H9 (cell line): ENCODE measurements at regions not wholly inside any gene's neighbourhood (a gene's known extent, or its start where the extent isn't known, plus 50 kb on each side); places are given as distances from the start of the nearest gene placed in this dataset.

Experiments used
- DNase-seq: peaks from one replicate; pipeline ENCODE4 v3.0.0-alpha.2; 2017
- H2AFZ ChIP-seq: one replicate; pipeline ENCODE4 v1.6.1; 2013; ENCODE audit warnings: mild to moderate bottlenecking, low read length, control low read depth, moderate library complexity
- H2AK5ac ChIP-seq: 2 replicates; pipeline ENCODE4 v1.6.1; 2013; ENCODE audit warnings: low read length, control low read depth, mixed read lengths; ENCODE audit not compliant: insufficient read length
- H2BK120ac ChIP-seq: one replicate; pipeline ENCODE4 v1.6.1; 2013; ENCODE audit warnings: low read depth, mild to moderate bottlenecking, low read length, control low read depth, inconsistent platforms; ENCODE audit not compliant: poor library complexity, severe bottlenecking
- H2BK12ac ChIP-seq: 2 replicates; pipeline ENCODE4 v1.6.1; 2013; ENCODE audit warnings: low read length, control low read depth, mixed read lengths, low read depth; ENCODE audit not compliant: insufficient read length
- H2BK15ac ChIP-seq: 2 replicates; pipeline ENCODE4 v1.6.1; 2013; ENCODE audit warnings: low read depth, low read length, control low read depth
- H2BK20ac ChIP-seq: one replicate; pipeline ENCODE4 v1.6.1; 2013; ENCODE audit warnings: low read depth, mild to moderate bottlenecking, low read length, control low read depth, inconsistent platforms; ENCODE audit not compliant: poor library complexity, severe bottlenecking
- H2BK5ac ChIP-seq: 2 replicates; pipeline ENCODE4 v1.6.1; 2013; ENCODE audit warnings: low read length, control low read depth, mixed read lengths; ENCODE audit not compliant: insufficient read length
- H3K14ac ChIP-seq: 2 replicates; pipeline ENCODE4 v1.6.1; 2013; ENCODE audit warnings: low read length, control low read depth; ENCODE audit not compliant: insufficient read depth
- H3K18ac ChIP-seq: 2 replicates; pipeline ENCODE4 v1.6.1; 2013; ENCODE audit warnings: low read depth, mild to moderate bottlenecking, mixed read lengths, low read length, control low read depth; ENCODE audit not compliant: insufficient read length
- H3K23ac ChIP-seq: 2 replicates; pipeline ENCODE4 v1.6.1; 2013; ENCODE audit warnings: low read length, control low read depth, mixed read lengths, low read depth; ENCODE audit not compliant: insufficient read length
- H3K23me2 ChIP-seq: 2 replicates; pipeline ENCODE4 v1.6.1; 2013; ENCODE audit warnings: low read depth, mild to moderate bottlenecking, mixed read lengths, low read length, control low read depth; ENCODE audit not compliant: insufficient read length, poor library complexity, severe bottlenecking
- H3K27ac ChIP-seq: 2 replicates; pipeline ENCODE4 v1.5.1; 2013; ENCODE audit warnings: low read length, control low read depth, mixed read lengths, low read depth; ENCODE audit not compliant: insufficient read length
- H3K27me3 ChIP-seq: 2 replicates; pipeline ENCODE4 v1.6.1; 2013; ENCODE audit warnings: low read length, control low read depth, inconsistent platforms; ENCODE audit not compliant: insufficient read depth
- H3K4ac ChIP-seq: 2 replicates; pipeline ENCODE4 v1.6.1; 2013; ENCODE audit warnings: low read depth, mild to moderate bottlenecking, control low read depth, inconsistent platforms, low read length, moderate library complexity
- H3K4me1 ChIP-seq: 2 replicates; pipeline ENCODE4 v1.6.1; 2013; ENCODE audit warnings: low read length, control low read depth, inconsistent platforms; ENCODE audit not compliant: insufficient read depth
- H3K4me2 ChIP-seq: 2 replicates; pipeline ENCODE4 v1.6.1; 2013; ENCODE audit warnings: low read length, control low read depth, mixed read lengths; ENCODE audit not compliant: insufficient read length, insufficient read depth
- H3K56ac ChIP-seq: 2 replicates; pipeline ENCODE4 v1.6.1; 2013; ENCODE audit warnings: low read depth, mild to moderate bottlenecking, mixed read lengths, low read length, control low read depth; ENCODE audit not compliant: insufficient read length
- H3K79me1 ChIP-seq: 2 replicates; pipeline ENCODE4 v1.6.1; 2013; ENCODE audit warnings: low read depth, mild to moderate bottlenecking, moderate library complexity, low read length, control low read depth, inconsistent platforms; ENCODE audit not compliant: insufficient read depth, poor library complexity, severe bottlenecking
- H3K79me2 ChIP-seq: 2 replicates; pipeline ENCODE4 v1.6.1; 2013; ENCODE audit warnings: low read length, control low read depth, inconsistent platforms; ENCODE audit not compliant: insufficient read depth
- H3K9ac ChIP-seq: 2 replicates; pipeline ENCODE4 v1.6.1; 2013; ENCODE audit warnings: low read length, control low read depth, mixed read lengths; ENCODE audit not compliant: insufficient read length; ENCODE audit errors: extremely low read depth
- H3K9me3 ChIP-seq: one replicate; pipeline ENCODE4 v1.6.1; 2013; ENCODE audit warnings: low read depth, low read length, inconsistent platforms; ENCODE audit not compliant: control insufficient read depth
- H3T11ph ChIP-seq: one replicate; pipeline ENCODE4 v1.6.1; 2013; ENCODE audit warnings: mild to moderate bottlenecking, low read length, control low read depth, inconsistent platforms
- H4K20me1 ChIP-seq: one replicate; pipeline ENCODE4 v1.6.1; 2013; ENCODE audit not compliant: control insufficient read depth, insufficient read length, insufficient read depth
- H4K5ac ChIP-seq: 2 replicates; pipeline ENCODE4 v1.6.1; 2013; ENCODE audit warnings: low read depth, mild to moderate bottlenecking, mixed read lengths, low read length, control low read depth; ENCODE audit not compliant: insufficient read length
- H4K8ac ChIP-seq: replicated peaks from 2 replicates; pipeline ENCODE4 v1.6.1; 2013; ENCODE audit warnings: low read length, control low read depth, mixed read lengths, low read depth; ENCODE audit not compliant: insufficient read length
- H4K91ac ChIP-seq: 2 replicates; pipeline ENCODE4 v1.6.1; 2013; ENCODE audit warnings: low read depth, mild to moderate bottlenecking, moderate library complexity, mixed read lengths, low read length, control low read depth; ENCODE audit not compliant: insufficient read length
- H3K27ac Mint-ChIP-seq, 3 experiments: 2 replicates in 2 of 3; 3 replicates in 1 of 3; pipeline ENCODE4 v1.8.0; 2020 to 2021; ENCODE audit warnings: mixed read lengths in 3 of 3, mild to moderate bottlenecking in 1 of 3, moderate library complexity in 1 of 3
- H3K27me3 Mint-ChIP-seq: 2 replicates; pipeline ENCODE4 v1.8.0; 2021; ENCODE audit warnings: low read depth, mild to moderate bottlenecking, moderate library complexity, mixed read lengths
- H3K36me3 Mint-ChIP-seq, 3 experiments: 2 replicates in 2 of 3; 3 replicates in 1 of 3; pipeline ENCODE4 v1.8.0; 2020 to 2021; ENCODE audit warnings: low read depth in 3 of 3, mixed read lengths in 3 of 3; ENCODE audit not compliant: insufficient read depth in 1 of 3
- H3K4me1 Mint-ChIP-seq, 2 experiments: 2 replicates each; pipeline ENCODE4 v1.8.0; 2020; ENCODE audit warnings: mixed read lengths in 2 of 2
- H3K4me3 Mint-ChIP-seq, 2 experiments: 2 replicates in 1 of 2; 3 replicates in 1 of 2; pipeline ENCODE4 v1.8.0; 2020 to 2021; ENCODE audit warnings: mild to moderate bottlenecking in 2 of 2, mixed read lengths in 2 of 2, moderate library complexity in 1 of 2
- H3K9me3 Mint-ChIP-seq, 2 experiments: 2 replicates in 1 of 2; 3 replicates in 1 of 2; pipeline ENCODE4 v1.8.0; 2020; ENCODE audit warnings: mild to moderate bottlenecking in 2 of 2, mixed read lengths in 2 of 2, moderate library complexity in 1 of 2
- WGBS: extraction: QIAGEN DNeasy Blood & Tissue Kit; methylation state at CpG from one replicate; pipeline ENCODE4 v1.1.7; 2013; ENCODE audit warnings: missing lambda C conversion rate, low lambda C conversion rate, mixed read lengths; ENCODE audit not compliant: insufficient read length; ENCODE audit errors: extremely low coverage; 5-methylcytosine and 5-hydroxymethylcytosine counted together
- TF ChIP-seq, protein P1 (sequence below): fragments of 200-600 bp; sonication (generic); conservative IDR thresholded peaks from 3 replicates; pipeline ENCODE4 v1.8.0; 2021; ENCODE audit warnings: antibody characterized with exemption, mild to moderate bottlenecking

DNA sequence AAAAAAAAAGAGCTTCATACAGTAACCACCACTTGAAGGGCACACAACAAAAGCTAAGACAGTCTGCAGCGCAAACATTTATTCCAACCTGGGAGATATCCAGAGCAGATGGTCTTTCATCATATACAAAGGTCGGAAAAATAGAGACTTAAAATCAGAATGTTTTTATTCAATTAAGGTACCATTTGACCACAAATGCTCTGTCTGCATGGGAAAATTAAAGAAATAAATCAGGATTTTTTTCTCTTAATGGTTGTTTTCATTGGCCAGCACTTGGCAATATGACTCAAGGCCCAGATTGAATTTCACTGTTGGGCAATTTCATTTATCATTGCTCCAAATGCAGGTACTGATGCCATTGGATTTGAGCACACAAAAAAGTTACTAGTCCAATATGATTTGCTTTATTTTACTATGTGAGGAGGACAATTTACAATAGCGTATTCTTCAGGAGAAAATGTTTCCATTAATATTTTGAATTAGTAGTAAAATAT is 145.9 kb upstream of the AGTR1 start:
- no peak for DNase-seq
- Mint-ChIP-seq H3K27ac (peak overlapping the region in 2 of 3 experiments; percentile 32 to 36; a peak in 2 of 7 replicates), H3K4me3 (no peak overlapping the region), H3K4me1 (0 out of 4 replicates have a peak, but pooled peaks cover 0 to 3% of the 10 kb centered on the region in 2 experiments), H3K27me3 (no peaks in the 10 kb centered on the region), H3K9me3 (no peaks in the 10 kb centered on the region), H3K36me3 (no peaks in the 10 kb centered on the region)
- H3K27me3 ChIP-seq, result no peaks in the 10 kb centered on the region
- no peaks in the 10 kb centered on the region for H3K23me2 ChIP-seq
- no CpG with 5 or more reads among the region's 3 CpGs for WGBS
- H2BK15ac ChIP-seq, result no peak overlapping the region
- H3K18ac ChIP-seq, result no peak overlapping the region
- H2AK5ac ChIP-seq, result no peak overlapping the region
- no peak overlapping the region for H2BK12ac ChIP-seq
- no peak overlapping the region for H4K91ac ChIP-seq
- no peak overlapping the region for H3K14ac ChIP-seq
- H2BK20ac ChIP-seq, result no peak overlapping the region
- no peak overlapping the region for H3K9ac ChIP-seq
- no peaks in the 10 kb centered on the region for H3K79me1 ChIP-seq
- H3K27ac ChIP-seq, result no peak overlapping the region
- no peak overlapping the region for H3K23ac ChIP-seq
- H3K9me3 ChIP-seq, result no peaks in the 10 kb centered on the region
- H3K56ac ChIP-seq, result no peak overlapping the region
- H3T11ph ChIP-seq, result no peak overlapping the region
- H4K20me1 ChIP-seq, result no peaks in the 10 kb centered on the region
- H3K4me1 ChIP-seq, result no peaks in the 10 kb centered on the region
- no peak overlapping the region for H2BK5ac ChIP-seq
- H2AFZ ChIP-seq, result no peak overlapping the region
- no peak overlapping the region for H4K8ac ChIP-seq
- no peak overlapping the region for H3K4ac ChIP-seq
- H4K5ac ChIP-seq, result no peak overlapping the region
- no peaks in the 10 kb centered on the region for H3K79me2 ChIP-seq
- no peak overlapping the region for H2BK120ac ChIP-seq
- H3K4me2 ChIP-seq, result no peak overlapping the region
- TF ChIP-seq, protein P1, sequence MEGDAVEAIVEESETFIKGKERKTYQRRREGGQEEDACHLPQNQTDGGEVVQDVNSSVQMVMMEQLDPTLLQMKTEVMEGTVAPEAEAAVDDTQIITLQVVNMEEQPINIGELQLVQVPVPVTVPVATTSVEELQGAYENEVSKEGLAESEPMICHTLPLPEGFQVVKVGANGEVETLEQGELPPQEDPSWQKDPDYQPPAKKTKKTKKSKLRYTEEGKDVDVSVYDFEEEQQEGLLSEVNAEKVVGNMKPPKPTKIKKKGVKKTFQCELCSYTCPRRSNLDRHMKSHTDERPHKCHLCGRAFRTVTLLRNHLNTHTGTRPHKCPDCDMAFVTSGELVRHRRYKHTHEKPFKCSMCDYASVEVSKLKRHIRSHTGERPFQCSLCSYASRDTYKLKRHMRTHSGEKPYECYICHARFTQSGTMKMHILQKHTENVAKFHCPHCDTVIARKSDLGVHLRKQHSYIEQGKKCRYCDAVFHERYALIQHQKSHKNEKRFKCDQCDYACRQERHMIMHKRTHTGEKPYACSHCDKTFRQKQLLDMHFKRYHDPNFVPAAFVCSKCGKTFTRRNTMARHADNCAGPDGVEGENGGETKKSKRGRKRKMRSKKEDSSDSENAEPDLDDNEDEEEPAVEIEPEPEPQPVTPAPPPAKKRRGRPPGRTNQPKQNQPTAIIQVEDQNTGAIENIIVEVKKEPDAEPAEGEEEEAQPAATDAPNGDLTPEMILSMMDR, result no peak
